KMS-11 (cell line): ENCODE measurements at regions not wholly inside any gene's neighbourhood (a gene's known extent, or its start where the extent isn't known, plus 50 kb on each side); places are given as distances from the start of the nearest gene placed in this dataset.
"Not testable (repeated sequence)": the region's sequence is repeated elsewhere in the genome, so short reads cannot be mapped to it uniquely, and the experiment has no call there.

Source experiments
- H2AFZ ChIP-seq: fragments of 200-600 bp; sonication (generic); 2 replicates; pipeline ENCODE4 v1.6.1; 2016; ENCODE audit warnings: antibody characterized with exemption, mixed run types, low read depth
- H3K27ac ChIP-seq: fragments of 200-600 bp; sonication (generic); 2 replicates; pipeline ENCODE4 v1.6.1; 2016; ENCODE audit warnings: mild to moderate bottlenecking, mixed run types
- H3K27me3 ChIP-seq: fragments of 200-600 bp; sonication (generic); 2 replicates; pipeline ENCODE4 v1.6.1; 2017; ENCODE audit warnings: mild to moderate bottlenecking, low read depth, mixed run types, moderate library complexity; ENCODE audit not compliant: insufficient read depth
- H3K36me3 ChIP-seq: fragments of 200-600 bp; sonication (generic); 2 replicates; pipeline ENCODE4 v1.6.1; 2017; ENCODE audit warnings: mild to moderate bottlenecking, mixed run types; ENCODE audit not compliant: insufficient read depth
- H3K4me1 ChIP-seq: fragments of 200-600 bp; sonication (generic); 2 replicates; pipeline ENCODE4 v1.6.1; 2016; ENCODE audit warnings: mild to moderate bottlenecking, low read depth, mixed run types; ENCODE audit not compliant: poor library complexity, severe bottlenecking
- H3K4me2 ChIP-seq: fragments of 200-600 bp; sonication (generic); 2 replicates; pipeline ENCODE4 v1.7.0; 2016; ENCODE audit warnings: mild to moderate bottlenecking, mixed run types
- H3K4me3 ChIP-seq: fragments of 200-600 bp; sonication (generic); IDR thresholded peaks from 2 replicates; pipeline ENCODE4 v1.6.1; 2017; ENCODE audit warnings: low read depth, low read length, mixed read lengths; ENCODE audit not compliant: insufficient read depth
- H3K79me2 ChIP-seq: fragments of 200-600 bp; sonication (generic); 2 replicates; pipeline ENCODE4 v1.6.1; 2016; ENCODE audit warnings: low read depth, mixed run types; ENCODE audit not compliant: insufficient read depth
- H3K9ac ChIP-seq: fragments of 200-600 bp; sonication (generic); 2 replicates; pipeline ENCODE4 v1.6.1; 2016; ENCODE audit warnings: mild to moderate bottlenecking, mixed run types
- H4K20me1 ChIP-seq: fragments of 200-600 bp; sonication (generic); 2 replicates; pipeline ENCODE4 v1.6.1; 2016; ENCODE audit warnings: mild to moderate bottlenecking, mixed run types; ENCODE audit not compliant: insufficient read depth
- CTCF ChIP-seq: fragments of 200-600 bp; sonication (generic); conservative IDR thresholded peaks from 2 replicates; pipeline ENCODE4 v1.6.1; 2017; ENCODE audit warnings: low read depth, mild to moderate bottlenecking, antibody characterized with exemption, low read length, moderate library complexity, mixed read lengths

GRCh38 chr2:31644551-31644950 lies 63.8 kb upstream of the SRD5A2 start:
- no peak overlapping the region for H3K4me2 ChIP-seq
- TF ChIP-seq CTCF: no peak
- H3K9ac ChIP-seq: no peak overlapping the region
- no peak overlapping the region for H3K4me3 ChIP-seq
- H3K4me1 ChIP-seq: no peaks in the 10 kb centered on the region
- H3K36me3 ChIP-seq: no peaks in the 10 kb centered on the region
- no peaks in the 10 kb centered on the region for H4K20me1 ChIP-seq
- H3K27ac ChIP-seq: no peak overlapping the region
- no peaks in the 10 kb centered on the region for H3K79me2 ChIP-seq
- no peaks in the 10 kb centered on the region for H3K27me3 ChIP-seq
- H2AFZ ChIP-seq: no peak overlapping the region

- H2AFZ ChIP-seq: no peak overlapping the region
- H3K9ac ChIP-seq: no peak overlapping the region
- H3K36me3 ChIP-seq: no peaks in the 10 kb centered on the region
- no peak for TF ChIP-seq CTCF
- H3K27ac ChIP-seq: no peak overlapping the region
- H3K79me2 ChIP-seq: no peaks in the 10 kb centered on the region
- H3K4me1 ChIP-seq: no peaks in the 10 kb centered on the region
- H3K4me3 ChIP-seq: no peak overlapping the region
- H4K20me1 ChIP-seq: no peaks in the 10 kb centered on the region
- no peak overlapping the region for H3K4me2 ChIP-seq
- H3K27me3 ChIP-seq: no peaks in the 10 kb centered on the region
Observed at GRCh38 chr2:31642707-31643106, 62.0 kb upstream of the SRD5A2 start.

GRCh38 chr2:31632201-31632600 lies 51.5 kb upstream of the SRD5A2 start:
- H3K4me2 ChIP-seq, H3K27ac ChIP-seq, H3K4me1 ChIP-seq, H3K36me3 ChIP-seq, H4K20me1 ChIP-seq, H3K27me3 ChIP-seq, H2AFZ ChIP-seq, H3K79me2 ChIP-seq, H3K4me3 ChIP-seq, H3K9ac ChIP-seq: not testable (repeated sequence)
